Caco-2 (cell line): ENCODE measurements at regions not wholly inside any gene's neighbourhood (a gene's known extent, or its start where the extent isn't known, plus 50 kb on each side); places are given as distances from the start of the nearest gene placed in this dataset.

ENCODE experiments used
- BruUV-seq: library from RNA; stranded (reverse); fragments of 400-500 nt; replicated peaks from 2 replicates; lab custom pipeline; 2021; lab: Mats Ljungman, UMichigan
- CTCF ChIA-PET: fragments of 300-600 bp; sonication (Branson Sonifier 250); formaldehyde crosslinking; loops from one replicate; lab custom pipeline; 2022; ENCODE audit warnings: antibody characterized with exemption; lab: Charles Lee
- POLR2A ChIA-PET: fragments of 300-600 bp; sonication (Branson Sonifier 250); formaldehyde crosslinking; loops from one replicate; lab custom pipeline; 2022; ENCODE audit warnings: antibody characterized with exemption; lab: Charles Lee
- DNase-seq, 2 experiments: peaks; one replicate each; pipeline versions ENCODE4 v3.0.0 to v3.0.0-alpha.2; 2020 to 2022
- H3K27me3 ChIP-seq: replicated peaks from 2 replicates; pipeline ENCODE4 v1.6.0; 2011; ENCODE audit warnings: low read length; ENCODE audit not compliant: control insufficient read depth, insufficient read depth
- H3K36me3 ChIP-seq: 2 replicates; pipeline ENCODE4 v1.5.1; 2011; ENCODE audit warnings: low read length; ENCODE audit not compliant: control insufficient read depth, insufficient read depth
- H3K4me1 ChIP-seq: fragments of 250-450 bp; sonication (Bioruptor Pico); 2 replicates; pipeline ENCODE4 v1.5.1; 2020; ENCODE audit warnings: mild to moderate bottlenecking
- H3K4me3 ChIP-seq: 2 replicates; pipeline ENCODE4 v1.5.1; 2011; ENCODE audit warnings: low read depth, mild to moderate bottlenecking, control low read depth, low read length
- H3K9me3 ChIP-seq: fragments of 250-450 bp; sonication (Bioruptor Pico); 2 replicates; pipeline ENCODE4 v1.5.1; 2020; ENCODE audit warnings: mild to moderate bottlenecking, moderate library complexity
- H3K27ac Mint-ChIP-seq: one replicate; pipeline ENCODE4 v1.8.0; 2022; ENCODE audit warnings: mixed read lengths; ENCODE audit not compliant: unreplicated experiment
- H3K27me3 Mint-ChIP-seq: one replicate; pipeline ENCODE4 v1.8.0; 2022; ENCODE audit warnings: mixed read lengths; ENCODE audit not compliant: insufficient read depth, unreplicated experiment
- H3K36me3 Mint-ChIP-seq: one replicate; pipeline ENCODE4 v1.8.0; 2022; ENCODE audit warnings: mild to moderate bottlenecking, mixed read lengths; ENCODE audit not compliant: insufficient read depth, unreplicated experiment
- H3K4me1 Mint-ChIP-seq: one replicate; pipeline ENCODE4 v1.8.0; 2022; ENCODE audit warnings: low read depth, mixed read lengths; ENCODE audit not compliant: unreplicated experiment
- H3K4me3 Mint-ChIP-seq: one replicate; pipeline ENCODE4 v1.8.0; 2022; ENCODE audit warnings: mild to moderate bottlenecking, moderate library complexity, mixed read lengths; ENCODE audit not compliant: unreplicated experiment
- H3K9me3 Mint-ChIP-seq: one replicate; pipeline ENCODE4 v1.8.0; 2022; ENCODE audit warnings: mixed read lengths; ENCODE audit not compliant: unreplicated experiment
- CTCF ChIP-seq, 2 experiments: fragments of 200-600 bp in 1 of 2; IDR thresholded peaks; 1 replicate in 1 of 2; 2 replicates in 1 of 2; pipeline versions ENCODE4 v1.5.1 to v1.8.0; 2011 to 2022; ENCODE audit warnings: antibody characterized with exemption in 1 of 2, control low read depth in 1 of 2, inconsistent platforms in 1 of 2, low read depth in 1 of 2, low read length in 1 of 2, mild to moderate bottlenecking in 1 of 2, moderate library complexity in 1 of 2; ENCODE audit not compliant: insufficient read depth in 1 of 2, severe bottlenecking in 1 of 2, unreplicated experiment in 1 of 2
- intact Hi-C: fragments of 100-400 bp; cut with micrococcal nuclease; formaldehyde crosslinking; loops from one replicate; pipeline ENCODE4 v1.10.0; 2022; ENCODE audit not compliant: unreplicated experiment

GRCh38 chr14:34180869-34181268 is 230.0 kb upstream of the EGLN3 start:
- no peaks in the 10 kb centered on the region for H3K27me3 ChIP-seq
- ChIA-PET CTCF (no interaction called here), POLR2A (interaction anchor here (0.5 kb wide), 1 partner anchor 48 kb away, joined by 3 read pairs; no protein-coding TSS in a partner anchor)
- no TSS peak for BruUV-seq
- H3K4me1 Mint-ChIP-seq: no peaks in the 10 kb centered on the region
- no peaks in the 10 kb centered on the region for H3K36me3 ChIP-seq
- H3K9me3 ChIP-seq: no peaks in the 10 kb centered on the region
- H3K27ac Mint-ChIP-seq: no peak overlapping the region
- H3K4me3 ChIP-seq: no peak overlapping the region
- H3K4me1 ChIP-seq: peaks cover 12% of the 10 kb centered on the region; the same call in 1 of the 2 replicates
- intact Hi-C loops: no loop called here
- no peak for TF ChIP-seq CTCF (IDR thresholded peaks at IDR 0.05; ENCODE audit: insufficient read depth in 1 of 2, low read depth in 1 of 2, low read length in 1 of 2, severe bottlenecking in 1 of 2, unreplicated experiment in 1 of 2)
- H3K4me3 Mint-ChIP-seq: no peak overlapping the region
- DNase-seq: no peak
- no peaks in the 10 kb centered on the region for H3K36me3 Mint-ChIP-seq
- no peaks in the 10 kb centered on the region for H3K9me3 Mint-ChIP-seq
- H3K27me3 Mint-ChIP-seq: no peaks in the 10 kb centered on the region

GRCh38 chr14:34180434-34180833 is 229.6 kb upstream of the EGLN3 start:
- Mint-ChIP-seq H3K27me3 (no peaks in the 10 kb centered on the region), H3K27ac (no peak overlapping the region), H3K9me3 (no peaks in the 10 kb centered on the region), H3K4me3 (no peak overlapping the region), H3K4me1 (no peaks in the 10 kb centered on the region), H3K36me3 (no peaks in the 10 kb centered on the region)
- Histone ChIP-seq H3K9me3 (no peaks in the 10 kb centered on the region), H3K4me3 (no peak overlapping the region), H3K27me3 (no peaks in the 10 kb centered on the region), H3K36me3 (no peaks in the 10 kb centered on the region), H3K4me1 (peaks cover 12% of the 10 kb centered on the region; the same call in 1 of the 2 replicates)
- POLR2A ChIA-PET: no interaction called here
- CTCF ChIA-PET: no interaction called here
- BruUV-seq: no TSS peak
- TF ChIP-seq CTCF (IDR thresholded peaks at IDR 0.05; ENCODE audit: insufficient read depth in 1 of 2, low read depth in 1 of 2, low read length in 1 of 2, severe bottlenecking in 1 of 2, unreplicated experiment in 1 of 2): no peak
- intact Hi-C loops: no loop called here
- DNase-seq: no peak

GRCh38 chr14:34179727-34180126 is 228.9 kb upstream of the EGLN3 start:
- H3K4me1 ChIP-seq: peaks cover 12% of the 10 kb centered on the region; the same call in 1 of the 2 replicates
- Mint-ChIP-seq H3K27me3 (no peaks in the 10 kb centered on the region), H3K4me1 (no peaks in the 10 kb centered on the region), H3K4me3 (no peak overlapping the region), H3K9me3 (no peaks in the 10 kb centered on the region), H3K27ac (no peak overlapping the region), H3K36me3 (no peaks in the 10 kb centered on the region)
- intact Hi-C loops: no loop called here
- H3K9me3 ChIP-seq: no peaks in the 10 kb centered on the region
- ChIA-PET POLR2A (no interaction called here), CTCF (no interaction called here)
- no peak for TF ChIP-seq CTCF (IDR thresholded peaks at IDR 0.05; ENCODE audit: insufficient read depth in 1 of 2, low read depth in 1 of 2, low read length in 1 of 2, severe bottlenecking in 1 of 2, unreplicated experiment in 1 of 2)
- H3K36me3 ChIP-seq: no peaks in the 10 kb centered on the region
- no peak overlapping the region for H3K4me3 ChIP-seq
- no peak for DNase-seq
- no TSS peak for BruUV-seq
- H3K27me3 ChIP-seq: no peaks in the 10 kb centered on the region
